HEK293 (cell line): ENCODE measurements at regions not wholly inside any gene's neighbourhood (a gene's known extent, or its start where the extent isn't known, plus 50 kb on each side); places are given as distances from the start of the nearest gene placed in this dataset.

Source experiments
- CTCF ChIA-PET: fragments of 350-600 bp; formaldehyde crosslinking; extraction: SDS; loops from one replicate; lab custom pipeline; 2021; ENCODE audit warnings: antibody characterized with exemption; lab: Yijun Ruan, JAX
- POLR2A ChIA-PET: fragments of 300-600 bp; formaldehyde crosslinking; extraction: SDS; loops from one replicate; lab custom pipeline; 2020; ENCODE audit warnings: antibody characterized with exemption, inconsistent platforms; lab: Yijun Ruan, JAX
- H3K27ac ChIP-seq: fragments of 200-500 bp; sonication (Bioruptor generic); 2 replicates; pipeline ENCODE4 v1.5.1; 2014; ENCODE audit warnings: low read depth, low read length, control low read depth, inconsistent platforms; ENCODE audit errors: extremely low read depth
- H3K36me3 ChIP-seq, 2 experiments: fragments of 200-500 bp in 1 of 2; sonication (Bioruptor generic) in 1 of 2; 1 replicate in 1 of 2; 2 replicates in 1 of 2; pipeline ENCODE4 v1.5.1; 2014 to 2017; ENCODE audit warnings: inconsistent platforms in 2 of 2, low read length in 2 of 2; ENCODE audit not compliant: control insufficient read depth in 2 of 2, insufficient read depth in 1 of 2
- H3K4me1 ChIP-seq: fragments of 200-500 bp; sonication (Bioruptor generic); 2 replicates; pipeline ENCODE4 v1.5.1; 2014; ENCODE audit warnings: mild to moderate bottlenecking, low read length, inconsistent platforms; ENCODE audit not compliant: control insufficient read depth, insufficient read depth
- H3K4me3 ChIP-seq: 2 replicates; pipeline ENCODE4 v1.5.1; 2011; ENCODE audit warnings: low read depth, mild to moderate bottlenecking, control low read depth, low read length, moderate library complexity
- H3K9me3 ChIP-seq: fragments of 200-500 bp; sonication (Bioruptor generic); 2 replicates; pipeline ENCODE4 v1.5.1; 2014; ENCODE audit warnings: low read depth, low read length, inconsistent platforms; ENCODE audit not compliant: control insufficient read depth, insufficient read depth
- FEZF1 ChIP-seq: fragments of 450-650 bp; formaldehyde crosslinking; IDR thresholded peaks from 2 replicates; pipeline ENCODE4 v1.5.1; 2016; ENCODE audit warnings: missing biosample characterization, missing genetic modification characterization
- KLF10 ChIP-seq: fragments of 450-650 bp; IDR thresholded peaks from 2 replicates; pipeline ENCODE4 v1.5.1; 2018; ENCODE audit warnings: missing biosample characterization, mild to moderate bottlenecking, missing genetic modification characterization
- OVOL3 ChIP-seq: fragments of 450-650 bp; formaldehyde crosslinking; IDR thresholded peaks from 2 replicates; pipeline ENCODE4 v1.5.1; 2016; ENCODE audit warnings: missing biosample characterization, missing genetic modification characterization
- SP3 ChIP-seq: fragments of 450-650 bp; formaldehyde crosslinking; IDR thresholded peaks from 2 replicates; pipeline ENCODE4 v1.5.1; 2016; ENCODE audit warnings: missing biosample characterization, missing genetic modification characterization
- WT1 ChIP-seq: fragments of 450-650 bp; formaldehyde crosslinking; IDR thresholded peaks from 2 replicates; pipeline ENCODE4 v1.5.1; 2016; ENCODE audit warnings: missing biosample characterization, missing genetic modification characterization
- ZBTB7A ChIP-seq: fragments of 450-650 bp; formaldehyde crosslinking; IDR thresholded peaks from 2 replicates; pipeline ENCODE4 v1.5.1; 2016; ENCODE audit warnings: low read depth, missing biosample characterization, missing genetic modification characterization
- ZNF169 ChIP-seq: fragments of 450-650 bp; formaldehyde crosslinking; IDR thresholded peaks from 2 replicates; pipeline ENCODE4 v1.5.1; 2016; ENCODE audit warnings: missing biosample characterization, missing genetic modification characterization
- ZNF214 ChIP-seq: fragments of 450-650 bp; formaldehyde crosslinking; IDR thresholded peaks from 2 replicates; pipeline ENCODE4 v1.5.1; 2017; ENCODE audit warnings: missing biosample characterization, mild to moderate bottlenecking, missing genetic modification characterization, borderline replicate concordance
- ZNF280C ChIP-seq: fragments of 450-650 bp; formaldehyde crosslinking; IDR thresholded peaks from 2 replicates; pipeline ENCODE4 v1.5.1; 2016; ENCODE audit warnings: missing biosample characterization, missing genetic modification characterization
- ZNF426 ChIP-seq: fragments of 450-650 bp; formaldehyde crosslinking; IDR thresholded peaks from 2 replicates; pipeline ENCODE4 v1.5.1; 2017; ENCODE audit warnings: missing biosample characterization, missing genetic modification characterization, mild to moderate bottlenecking, inconsistent platforms, moderate library complexity
- ZNF433 ChIP-seq: fragments of 450-650 bp; formaldehyde crosslinking; IDR thresholded peaks from 2 replicates; pipeline ENCODE4 v1.5.1; 2016; ENCODE audit warnings: missing biosample characterization, missing genetic modification characterization, low read depth
- ZNF449 ChIP-seq: fragments of 450-650 bp; formaldehyde crosslinking; IDR thresholded peaks from 2 replicates; pipeline ENCODE4 v1.5.1; 2017; ENCODE audit warnings: missing biosample characterization, mild to moderate bottlenecking, missing genetic modification characterization, moderate library complexity
- ZNF473 ChIP-seq: fragments of 450-650 bp; formaldehyde crosslinking; IDR thresholded peaks from 2 replicates; pipeline ENCODE4 v1.5.1; 2017; ENCODE audit warnings: missing biosample characterization, missing genetic modification characterization
- ZNF501 ChIP-seq: fragments of 450-650 bp; formaldehyde crosslinking; IDR thresholded peaks from 2 replicates; pipeline ENCODE4 v1.5.1; 2016; ENCODE audit warnings: missing biosample characterization, missing genetic modification characterization
- ZNF510 ChIP-seq: fragments of 450-650 bp; formaldehyde crosslinking; IDR thresholded peaks from 2 replicates; pipeline ENCODE4 v1.5.1; 2018; ENCODE audit warnings: mild to moderate bottlenecking, missing genetic modification characterization, missing biosample characterization; ENCODE audit not compliant: insufficient replicate concordance
- ZNF658 ChIP-seq: fragments of 450-650 bp; formaldehyde crosslinking; IDR thresholded peaks from 2 replicates; pipeline ENCODE4; 2016; ENCODE audit warnings: missing biosample characterization, missing genetic modification characterization
- ZNF707 ChIP-seq: fragments of 450-650 bp; formaldehyde crosslinking; IDR thresholded peaks from 2 replicates; pipeline ENCODE4 v1.5.1; 2016; ENCODE audit warnings: missing biosample characterization, missing genetic modification characterization
- ZNF76 ChIP-seq: fragments of 450-650 bp; formaldehyde crosslinking; IDR thresholded peaks from 2 replicates; pipeline ENCODE4; 2016; ENCODE audit warnings: low read depth, missing biosample characterization, missing genetic modification characterization, borderline replicate concordance
- ZNF792 ChIP-seq: fragments of 450-650 bp; formaldehyde crosslinking; IDR thresholded peaks from 2 replicates; pipeline ENCODE4 v1.5.1; 2016; ENCODE audit warnings: missing biosample characterization, missing genetic modification characterization
- TF ChIP-seq, protein P1 (sequence below): fragments of 450-650 bp; formaldehyde crosslinking; IDR thresholded peaks from 2 replicates; pipeline ENCODE4 v1.5.1; 2016; ENCODE audit warnings: missing biosample characterization, missing genetic modification characterization
- TF ChIP-seq, protein P2 (sequence below): fragments of 450-650 bp; formaldehyde crosslinking; IDR thresholded peaks from 2 replicates; pipeline ENCODE4 v1.5.1; 2016; ENCODE audit warnings: missing biosample characterization, missing genetic modification characterization

DNA sequence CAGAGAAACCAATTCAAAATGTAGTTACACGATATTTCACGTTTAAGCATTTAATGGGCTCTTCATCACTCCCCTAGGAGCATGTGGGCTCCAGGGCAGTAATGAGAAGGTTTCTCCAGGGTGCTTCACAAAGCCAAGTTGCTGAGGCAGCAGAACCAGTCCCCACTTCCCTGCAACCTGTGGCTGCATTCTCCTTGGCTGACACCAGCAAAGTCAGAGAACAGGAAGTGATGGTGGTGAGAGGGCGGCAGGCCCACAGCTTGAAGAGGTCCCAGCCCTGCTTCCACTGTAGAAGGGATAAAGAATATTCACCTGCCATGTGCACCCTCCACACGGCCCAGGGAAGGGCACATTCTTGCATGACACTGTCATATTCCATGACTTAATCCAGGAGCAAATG lies 133.2 kb downstream of the CBLN1 start:
- H3K4me1 ChIP-seq, result no peaks in the 10 kb centered on the region
- H3K27ac ChIP-seq, result no peak overlapping the region
- no peaks in the 10 kb centered on the region for H3K36me3 ChIP-seq
- no peaks in the 10 kb centered on the region for H3K9me3 ChIP-seq
- TF ChIP-seq SP3, result no peak
- TF ChIP-seq WT1, result no peak
- TF ChIP-seq OVOL3 (tag by site-specific recombination), result no peak
- TF ChIP-seq ZNF707 (tag by site-specific recombination), result no peak
- TF ChIP-seq ZNF501 (tag by site-specific recombination), result no peak
- TF ChIP-seq ZNF433 (tag by site-specific recombination), result no peak
- no peak for TF ChIP-seq ZBTB7A (tag by site-specific recombination)
- TF ChIP-seq, protein P1, sequence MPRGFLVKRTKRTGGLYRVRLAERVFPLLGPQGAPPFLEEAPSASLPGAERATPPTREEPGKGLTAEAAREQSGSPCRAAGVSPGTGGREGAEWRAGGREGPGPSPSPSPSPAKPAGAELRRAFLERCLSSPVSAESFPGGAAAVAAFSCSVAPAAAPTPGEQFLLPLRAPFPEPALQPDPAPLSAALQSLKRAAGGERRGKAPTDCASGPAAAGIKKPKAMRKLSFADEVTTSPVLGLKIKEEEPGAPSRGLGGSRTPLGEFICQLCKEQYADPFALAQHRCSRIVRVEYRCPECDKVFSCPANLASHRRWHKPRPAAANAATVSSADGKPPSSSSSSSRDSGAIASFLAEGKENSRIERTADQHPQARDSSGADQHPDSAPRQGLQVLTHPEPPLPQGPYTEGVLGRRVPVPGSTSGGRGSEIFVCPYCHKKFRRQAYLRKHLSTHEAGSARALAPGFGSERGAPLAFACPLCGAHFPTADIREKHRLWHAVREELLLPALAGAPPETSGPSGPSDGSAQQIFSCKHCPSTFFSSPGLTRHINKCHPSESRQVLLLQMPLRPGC (tag by site-specific recombination), result no peak
- ChIA-PET POLR2A (no interaction called here), CTCF (no interaction called here)
- H3K4me3 ChIP-seq, result no peak overlapping the region

DNA sequence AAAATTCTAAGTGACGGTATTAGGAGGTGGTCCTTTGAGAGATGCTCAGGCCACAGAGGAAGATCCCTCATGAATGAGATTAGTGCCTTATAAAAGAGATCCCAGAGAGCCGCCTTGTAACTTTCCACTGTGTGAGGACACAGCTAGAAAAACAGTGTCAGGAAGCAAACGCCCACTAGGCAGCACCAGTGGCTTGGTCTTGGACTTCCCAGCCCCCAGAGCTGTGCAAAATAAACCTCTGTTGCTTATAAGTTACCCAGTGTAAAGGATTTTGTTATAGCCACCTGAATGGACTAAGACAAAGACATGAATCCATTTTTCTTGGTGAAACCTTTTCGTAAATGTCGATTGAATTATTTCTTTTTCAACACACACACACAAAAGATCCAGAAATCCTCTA lies 141.0 kb downstream of the CBLN1 start:
- POLR2A ChIA-PET, result no interaction called here
- H3K27ac ChIP-seq, result no peak overlapping the region
- CTCF ChIA-PET, result interaction anchor here (1.3 kb wide), 1 partner anchor 212 kb away, joined by 3 read pairs; no protein-coding TSS in a partner anchor
- H3K36me3 ChIP-seq, result no peaks in the 10 kb centered on the region
- no peak overlapping the region for H3K4me3 ChIP-seq
- no peaks in the 10 kb centered on the region for H3K9me3 ChIP-seq
- H3K4me1 ChIP-seq, result no peaks in the 10 kb centered on the region
- TF ChIP-seq ZNF280C (no peak), ZNF76 (no peak)

GRCh38 chr16:49130397-49130796 lies 151.2 kb downstream of the CBLN1 start:
- TF ChIP-seq KLF10 (no peak), ZNF792 (no peak), ZNF658 (no peak), ZNF473 (tag by site-specific recombination) (no peak), ZNF426 (tag by site-specific recombination) (no peak), ZNF214 (tag by site-specific recombination) (no peak)
- TF ChIP-seq, all 188 proteins: peak for 0
- Histone ChIP-seq H3K9me3 (no peaks in the 10 kb centered on the region), H3K36me3 (no peaks in the 10 kb centered on the region), H3K27ac (no peak overlapping the region), H3K4me3 (no peak overlapping the region), H3K4me1 (no peaks in the 10 kb centered on the region)
- POLR2A ChIA-PET, result no interaction called here
- CTCF ChIA-PET, result interaction anchor here (0.6 kb wide), 1 partner anchor 159 kb away, joined by 3 read pairs; no protein-coding TSS in a partner anchor

DNA sequence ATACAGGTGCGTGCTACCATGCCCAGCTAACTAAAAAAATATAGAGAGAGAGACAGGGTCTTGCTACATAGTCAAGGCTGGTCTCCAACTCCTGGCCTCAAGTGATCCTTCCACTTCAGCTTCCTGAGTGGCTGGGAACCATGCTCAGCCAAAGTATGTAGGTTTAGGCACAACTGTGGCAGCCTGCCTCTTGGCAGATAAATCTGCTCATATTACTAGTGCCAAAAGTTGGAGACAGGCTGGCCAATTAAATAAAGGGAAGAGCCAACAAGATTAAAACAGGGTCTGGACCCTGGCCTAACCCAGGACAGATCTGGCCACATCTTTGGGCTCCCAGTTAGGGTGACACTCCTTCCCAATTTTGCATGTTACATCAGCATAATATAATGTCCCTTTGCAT lies 151.7 kb downstream of the CBLN1 start:
- ChIA-PET CTCF (no interaction called here), POLR2A (interaction anchor here (0.6 kb wide), 1 partner anchor 88 kb away, joined by 3 read pairs; no protein-coding TSS in a partner anchor)
- no peak overlapping the region for H3K4me3 ChIP-seq
- H3K36me3 ChIP-seq, result no peaks in the 10 kb centered on the region
- no peaks in the 10 kb centered on the region for H3K9me3 ChIP-seq
- H3K4me1 ChIP-seq, result no peaks in the 10 kb centered on the region
- H3K27ac ChIP-seq, result no peak overlapping the region
- no peak for TF ChIP-seq ZNF449 (tag by site-specific recombination)
- no peak for TF ChIP-seq ZNF169 (tag by site-specific recombination)
- TF ChIP-seq, protein P2, sequence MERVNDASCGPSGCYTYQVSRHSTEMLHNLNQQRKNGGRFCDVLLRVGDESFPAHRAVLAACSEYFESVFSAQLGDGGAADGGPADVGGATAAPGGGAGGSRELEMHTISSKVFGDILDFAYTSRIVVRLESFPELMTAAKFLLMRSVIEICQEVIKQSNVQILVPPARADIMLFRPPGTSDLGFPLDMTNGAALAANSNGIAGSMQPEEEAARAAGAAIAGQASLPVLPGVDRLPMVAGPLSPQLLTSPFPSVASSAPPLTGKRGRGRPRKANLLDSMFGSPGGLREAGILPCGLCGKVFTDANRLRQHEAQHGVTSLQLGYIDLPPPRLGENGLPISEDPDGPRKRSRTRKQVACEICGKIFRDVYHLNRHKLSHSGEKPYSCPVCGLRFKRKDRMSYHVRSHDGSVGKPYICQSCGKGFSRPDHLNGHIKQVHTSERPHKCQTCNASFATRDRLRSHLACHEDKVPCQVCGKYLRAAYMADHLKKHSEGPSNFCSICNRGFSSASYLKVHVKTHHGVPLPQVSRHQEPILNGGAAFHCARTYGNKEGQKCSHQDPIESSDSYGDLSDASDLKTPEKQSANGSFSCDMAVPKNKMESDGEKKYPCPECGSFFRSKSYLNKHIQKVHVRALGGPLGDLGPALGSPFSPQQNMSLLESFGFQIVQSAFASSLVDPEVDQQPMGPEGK, result no peak
- TF ChIP-seq FEZF1 (tag by site-specific recombination), result no peak
- no peak for TF ChIP-seq ZNF510 (tag by site-specific recombination)
